H1 (cell line): ENCODE measurements at regions not wholly inside any gene's neighbourhood (a gene's known extent, or its start where the extent isn't known, plus 50 kb on each side); places are given as distances from the start of the nearest gene placed in this dataset.

Source experiments
- BRCA1 ChIP-seq: IDR thresholded peaks from 2 replicates; pipeline ENCODE4 v1.6.1; 2012; ENCODE audit warnings: low read depth, low read length, improper control_type of control experiment
- RNF2 ChIP-seq: fragments of 200-900, 300-1000 bp; sonication (generic); IDR thresholded peaks from 2 replicates; pipeline ENCODE4 v1.7.1; 2016; ENCODE audit warnings: borderline replicate concordance, low read depth, mild to moderate bottlenecking, antibody characterized with exemption, low read length; ENCODE audit not compliant: poor library complexity, severe bottlenecking; ENCODE audit errors: missing control alignments
- TF ChIP-seq, protein P1 (sequence below), 3 experiments: IDR thresholded peaks; 1 replicate in 2 of 3; 2 replicates in 1 of 3; pipeline versions ENCODE4 v1.5.1 to v1.6.1; 2011; ENCODE audit warnings: low read length in 3 of 3, mild to moderate bottlenecking in 3 of 3, inconsistent platforms in 2 of 3, low read depth in 1 of 3, moderate library complexity in 1 of 3; ENCODE audit not compliant: insufficient read depth in 1 of 3; ENCODE audit errors: control extremely low read depth in 1 of 3

DNA sequence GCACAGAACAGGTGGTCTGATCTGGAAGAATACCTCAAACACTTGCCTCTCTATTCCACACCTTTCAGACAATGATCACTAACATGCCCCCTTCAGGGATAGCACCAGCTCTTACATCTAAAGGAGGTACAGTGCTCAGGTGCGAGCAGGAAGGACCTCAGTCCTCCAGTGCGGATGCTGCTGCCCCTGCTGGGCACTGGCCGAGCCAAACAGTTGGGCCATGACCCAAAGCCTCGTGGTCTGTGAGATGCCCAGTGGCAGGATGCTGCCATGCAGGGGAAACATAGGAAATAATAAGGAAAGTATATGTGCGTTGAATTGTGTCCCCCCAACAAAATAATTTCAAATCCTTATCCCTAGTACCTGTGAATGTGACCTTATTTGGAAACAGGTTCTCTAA, 243.7 kb downstream of the NDUFA10 start (continued):
- TF ChIP-seq, protein P1, sequence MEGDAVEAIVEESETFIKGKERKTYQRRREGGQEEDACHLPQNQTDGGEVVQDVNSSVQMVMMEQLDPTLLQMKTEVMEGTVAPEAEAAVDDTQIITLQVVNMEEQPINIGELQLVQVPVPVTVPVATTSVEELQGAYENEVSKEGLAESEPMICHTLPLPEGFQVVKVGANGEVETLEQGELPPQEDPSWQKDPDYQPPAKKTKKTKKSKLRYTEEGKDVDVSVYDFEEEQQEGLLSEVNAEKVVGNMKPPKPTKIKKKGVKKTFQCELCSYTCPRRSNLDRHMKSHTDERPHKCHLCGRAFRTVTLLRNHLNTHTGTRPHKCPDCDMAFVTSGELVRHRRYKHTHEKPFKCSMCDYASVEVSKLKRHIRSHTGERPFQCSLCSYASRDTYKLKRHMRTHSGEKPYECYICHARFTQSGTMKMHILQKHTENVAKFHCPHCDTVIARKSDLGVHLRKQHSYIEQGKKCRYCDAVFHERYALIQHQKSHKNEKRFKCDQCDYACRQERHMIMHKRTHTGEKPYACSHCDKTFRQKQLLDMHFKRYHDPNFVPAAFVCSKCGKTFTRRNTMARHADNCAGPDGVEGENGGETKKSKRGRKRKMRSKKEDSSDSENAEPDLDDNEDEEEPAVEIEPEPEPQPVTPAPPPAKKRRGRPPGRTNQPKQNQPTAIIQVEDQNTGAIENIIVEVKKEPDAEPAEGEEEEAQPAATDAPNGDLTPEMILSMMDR (IDR thresholded peaks at IDR 0.05; ENCODE audit: control extremely low read depth in 1 of 3, insufficient read depth in 1 of 3, low read depth in 1 of 3, low read length in 3 of 3), result no peak
- no peak for TF ChIP-seq BRCA1
- no peak for TF ChIP-seq RNF2
